NB4 (cell line): ENCODE measurements at regions not wholly inside any gene's neighbourhood (a gene's known extent, or its start where the extent isn't known, plus 50 kb on each side); places are given as distances from the start of the nearest gene placed in this dataset.

Source experiments
- DNase-seq: peaks from one replicate; pipeline ENCODE4 v3.0.0; 2010; ENCODE audit warnings: low read depth
- H3K4me3 ChIP-seq: one replicate; pipeline ENCODE4 v1.5.1; 2011; ENCODE audit warnings: mild to moderate bottlenecking, low read depth, low read length, moderate library complexity
- CTCF ChIP-seq: IDR thresholded peaks from one replicate; pipeline ENCODE4 v1.5.1; 2012; ENCODE audit warnings: low read depth, low read length
- MAX ChIP-seq: IDR thresholded peaks from 2 replicates; pipeline ENCODE4 v1.6.1; 2011; ENCODE audit warnings: low read depth, low read length
- MYC ChIP-seq: IDR thresholded peaks from 2 replicates; pipeline ENCODE4 v1.6.1; 2011; ENCODE audit warnings: low read depth, low read length
- POLR2A ChIP-seq: IDR thresholded peaks from 2 replicates; pipeline ENCODE4 v1.6.1; 2011; ENCODE audit warnings: mild to moderate bottlenecking; ENCODE audit not compliant: insufficient read length; ENCODE audit errors: extremely low read depth

GRCh38 chr7:114856625-114857024 lies 65.3 kb upstream of the MDFIC start:
- TF ChIP-seq CTCF: no peak
- TF ChIP-seq MYC: no peak
- no peak for TF ChIP-seq POLR2A
- TF ChIP-seq MAX: no peak
- no peak for DNase-seq
- H3K4me3 ChIP-seq: no peak overlapping the region

- H3K4me3 ChIP-seq: no peak overlapping the region
- no peak for DNase-seq
- TF ChIP-seq POLR2A (no peak), MAX (no peak), MYC (no peak), CTCF (no peak)
Observed at GRCh38 chr7:114857605-114858004, 64.3 kb upstream of the MDFIC start.

- TF ChIP-seq MYC: no peak
- TF ChIP-seq MAX: no peak
- TF ChIP-seq POLR2A: no peak
- no peak for TF ChIP-seq CTCF
- H3K4me3 ChIP-seq: no peak overlapping the region
- DNase-seq: no peak
Observed at GRCh38 chr7:114859477-114859876, 62.4 kb upstream of the MDFIC start.

- no peak overlapping the region for H3K4me3 ChIP-seq
- TF ChIP-seq MYC: no peak
- TF ChIP-seq CTCF: no peak
- no peak for TF ChIP-seq MAX
- no peak for TF ChIP-seq POLR2A
- DNase-seq: no peak
Observed at GRCh38 chr7:114860206-114860605, 61.7 kb upstream of the MDFIC start.

- no peak for DNase-seq
- TF ChIP-seq MAX (no peak), POLR2A (no peak), MYC (no peak), CTCF (no peak)
- no peak overlapping the region for H3K4me3 ChIP-seq
Observed at GRCh38 chr7:114862406-114862805, 59.5 kb upstream of the MDFIC start.

GRCh38 chr7:114864278-114864677 lies 57.6 kb upstream of the MDFIC start:
- no peak for DNase-seq
- TF ChIP-seq POLR2A (no peak), MYC (no peak), CTCF (no peak), MAX (no peak)

More at GRCh38 chr7:114864278-114864677, 57.6 kb upstream of the MDFIC start:
- no peak overlapping the region for H3K4me3 ChIP-seq
